Activated CD8-positive, alpha-beta memory T cell treated with anti-CD3 and anti-CD28 coated beads for 48 hours (primary cell): ENCODE measurements at regions not wholly inside any gene's neighbourhood (a gene's known extent, or its start where the extent isn't known, plus 50 kb on each side); places are given as distances from the start of the nearest gene placed in this dataset.
"Not testable (repeated sequence)": the region's sequence is repeated elsewhere in the genome, so short reads cannot be mapped to it uniquely, and the experiment has no call there.

Experiments
- DNase-seq, 3 experiments: peaks; one replicate each; pipeline ENCODE4 v3.0.0-alpha.2; 2020; ENCODE audit warnings: low read depth in 2 of 3, low spot score in 2 of 3

DNA sequence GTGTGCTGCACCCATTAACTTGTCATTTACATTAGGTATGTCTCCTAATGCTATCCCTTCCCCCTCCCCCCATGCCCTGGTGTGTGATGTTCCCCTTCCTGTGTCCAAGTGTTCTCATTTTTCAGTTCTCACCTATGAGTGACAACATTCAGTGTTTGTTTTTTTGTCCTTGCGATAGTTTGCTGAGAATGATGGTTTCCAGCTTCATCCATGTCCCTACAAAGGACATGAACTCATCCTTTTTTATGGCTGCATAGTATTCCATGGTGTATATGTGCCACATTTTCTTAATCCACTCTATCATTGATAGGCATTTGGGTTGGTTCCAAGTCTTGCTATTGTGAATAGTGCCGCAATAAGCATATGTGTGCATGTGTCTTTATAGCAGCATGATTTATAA lies 316.7 kb downstream of the ACTR3B start:
- not testable (repeated sequence) for DNase-seq

- DNase-seq = no peak
Observed at GRCh38 chr7:153081496-153081895, 321.9 kb downstream of the ACTR3B start.

GRCh38 chr7:153084278-153084677 lies 324.7 kb downstream of the ACTR3B start:
- no peak for DNase-seq

DNA sequence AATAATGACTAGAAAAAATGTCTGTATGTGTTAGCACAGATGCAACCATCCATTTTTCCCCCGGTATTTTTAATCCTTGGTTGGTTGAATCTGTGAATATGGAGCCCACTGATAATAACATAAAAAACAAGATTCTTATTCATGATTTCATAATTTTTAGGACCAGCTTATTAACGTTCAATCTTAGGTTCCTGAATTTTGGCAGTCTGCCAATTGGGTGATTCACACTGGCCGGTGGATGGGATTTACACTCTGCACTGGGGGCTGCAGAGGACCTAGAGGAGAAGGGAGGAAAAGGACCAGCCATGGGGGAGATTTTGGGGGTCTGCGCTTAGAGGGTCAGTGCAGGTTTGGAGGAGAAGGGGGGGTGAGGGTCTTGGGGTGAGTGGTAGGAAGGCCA lies 327.9 kb downstream of the ACTR3B start:
- DNase-seq = no peak

GRCh38 chr7:153088601-153089000 lies 329.0 kb downstream of the ACTR3B start:
- DNase-seq = no peak

- no peak for DNase-seq
Observed at GRCh38 chr7:153090209-153090608, 330.7 kb downstream of the ACTR3B start.

GRCh38 chr7:153090764-153091163 lies 331.2 kb downstream of the ACTR3B start:
- DNase-seq = no peak

- DNase-seq = no peak
Observed at GRCh38 chr7:153091477-153091876, 331.9 kb downstream of the ACTR3B start.

GRCh38 chr7:153097511-153098201 lies 338.1 kb downstream of the ACTR3B start:
- DNase-seq = no peak

- no peak for DNase-seq
Observed at GRCh38 chr7:153099235-153099634, 339.7 kb downstream of the ACTR3B start.

GRCh38 chr7:153100691-153101237 lies 341.2 kb downstream of the ACTR3B start:
- DNase-seq = no peak

DNA sequence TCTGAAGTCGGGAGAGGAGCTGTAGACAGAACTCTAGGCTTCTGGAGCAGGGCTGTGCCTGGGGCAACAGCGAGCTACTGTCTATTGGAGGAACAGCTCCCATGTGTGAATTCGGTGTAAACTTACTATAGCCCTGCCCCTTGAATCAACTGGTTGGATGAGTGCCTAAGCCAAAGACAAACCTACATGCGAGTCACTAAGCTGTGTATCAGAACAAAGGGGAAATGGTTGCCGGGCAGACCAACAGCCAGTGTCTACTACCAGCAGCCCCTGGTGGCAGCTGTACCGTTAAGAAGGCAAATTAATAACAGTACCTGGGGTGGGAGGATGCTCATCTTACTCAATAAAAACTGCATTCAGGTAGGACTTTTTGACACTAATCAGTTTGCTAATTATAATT lies 343.6 kb downstream of the ACTR3B start:
- no peak for DNase-seq

DNA sequence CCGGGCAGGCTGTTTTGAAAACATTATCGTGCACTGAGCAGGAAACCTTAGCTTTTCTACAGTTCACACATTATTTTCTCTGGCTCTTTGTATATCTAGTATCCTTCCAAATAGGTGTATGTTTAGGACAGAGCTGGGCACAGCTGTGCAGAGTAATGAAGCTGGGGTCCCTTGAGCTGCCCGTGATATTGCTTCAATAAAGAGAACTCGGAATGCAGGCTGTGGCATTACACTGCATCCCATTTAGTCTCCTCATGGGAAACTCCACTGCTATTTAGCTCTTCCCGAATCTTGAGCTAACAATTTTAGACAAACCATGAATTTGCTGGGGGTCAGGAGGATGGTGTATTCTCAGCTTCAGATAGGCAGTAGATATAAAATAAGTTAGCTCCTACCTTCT lies 348.3 kb downstream of the ACTR3B start:
- no peak for DNase-seq

DNA sequence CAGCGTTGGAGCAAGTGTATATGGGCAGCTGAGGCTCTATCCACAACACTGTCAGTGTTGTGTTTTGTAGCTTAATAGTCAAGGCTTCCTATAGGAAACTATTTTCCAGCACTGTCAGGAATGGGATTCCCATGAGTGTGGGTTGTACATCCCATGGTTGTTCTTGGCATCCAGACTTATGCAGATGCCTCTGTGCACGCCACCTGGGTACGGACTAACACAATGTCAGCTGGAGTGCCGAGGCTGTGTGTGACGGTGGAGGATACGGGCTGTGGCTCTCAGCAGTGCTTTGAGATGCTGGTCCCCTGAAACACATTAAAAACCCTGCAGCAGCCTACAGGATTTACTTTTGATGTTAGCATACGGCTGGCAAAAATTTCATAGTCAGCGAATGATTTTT lies 350.0 kb downstream of the ACTR3B start:
- DNase-seq = no peak

- DNase-seq = no peak
Observed at GRCh38 chr7:153110606-153111005, 351.1 kb downstream of the ACTR3B start.

GRCh38 chr7:153122255-153122654 lies 362.7 kb downstream of the ACTR3B start:
- DNase-seq = not testable (repeated sequence)

DNA sequence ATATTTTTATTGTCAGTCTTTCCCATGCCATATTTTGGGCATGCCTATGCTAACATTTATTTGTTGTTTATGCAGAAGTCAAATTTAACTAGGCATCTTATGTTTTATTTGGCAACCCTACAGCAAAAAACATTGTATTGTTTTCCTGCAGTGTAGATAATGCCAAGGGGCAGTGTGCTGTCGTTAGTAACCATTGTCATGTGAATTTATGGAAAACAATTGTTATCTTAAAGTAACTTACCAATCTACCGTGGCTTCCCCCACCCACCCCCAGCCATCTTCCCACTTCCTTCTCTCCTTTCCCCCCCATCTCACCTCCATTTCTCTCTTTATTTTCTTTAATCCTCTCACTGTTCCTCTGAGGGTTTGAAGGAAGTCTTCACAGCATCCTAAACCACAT lies 370.5 kb downstream of the ACTR3B start:
- no peak for DNase-seq

GRCh38 chr7:153151766-153152165 lies 392.2 kb downstream of the ACTR3B start:
- no peak for DNase-seq

DNA sequence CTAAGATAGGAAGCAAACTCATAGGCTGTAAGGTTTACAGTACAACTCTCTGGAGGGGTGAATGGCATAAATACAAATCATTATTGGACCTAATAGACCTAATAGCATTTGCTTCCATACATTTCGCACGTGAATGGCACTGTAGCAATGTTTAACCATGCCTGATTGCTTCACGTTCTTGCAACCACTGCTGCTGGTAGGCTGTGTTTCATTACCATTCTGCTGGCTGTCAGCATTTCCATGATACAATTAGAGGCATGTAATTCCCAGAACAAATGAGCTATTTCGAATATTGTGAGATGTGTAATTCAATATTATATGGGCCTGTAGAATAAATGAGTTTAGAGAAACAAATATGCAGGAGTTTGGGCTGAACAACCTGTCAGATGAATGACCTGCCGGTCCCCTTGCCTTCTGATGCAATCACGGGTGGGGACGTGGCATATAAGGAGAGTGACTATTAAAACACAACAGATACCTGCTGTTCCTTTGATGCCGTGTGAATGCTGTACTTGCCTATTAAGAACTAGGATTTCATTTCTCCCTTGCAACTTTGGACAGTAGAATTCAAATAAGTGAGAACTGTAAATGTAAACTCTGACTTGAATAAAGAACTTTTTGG lies 393.4 kb downstream of the ACTR3B start:
- DNase-seq = no peak

- DNase-seq = no peak
Observed at GRCh38 chr7:153158149-153158548, 398.6 kb downstream of the ACTR3B start.

DNA sequence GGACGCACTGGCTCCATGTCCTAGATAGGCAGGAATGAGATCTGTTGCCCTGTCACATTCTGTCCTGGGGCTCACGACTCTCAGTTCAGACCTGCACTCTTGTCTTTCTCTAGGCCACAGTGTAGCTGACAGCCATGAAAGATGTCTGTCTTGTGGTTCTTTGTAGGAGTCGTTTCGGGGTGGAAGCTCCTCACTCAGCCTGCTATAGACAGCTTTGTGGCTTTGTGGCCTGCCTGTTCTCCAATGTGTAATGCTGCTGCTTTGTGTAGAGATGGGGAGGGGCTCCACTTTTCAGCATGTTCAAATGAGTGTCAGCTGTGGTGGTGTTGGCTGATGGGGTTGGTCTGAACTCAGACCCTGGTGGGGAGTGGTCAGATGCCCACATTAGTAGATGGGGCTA lies 410.7 kb downstream of the ACTR3B start:
- no peak for DNase-seq

DNA sequence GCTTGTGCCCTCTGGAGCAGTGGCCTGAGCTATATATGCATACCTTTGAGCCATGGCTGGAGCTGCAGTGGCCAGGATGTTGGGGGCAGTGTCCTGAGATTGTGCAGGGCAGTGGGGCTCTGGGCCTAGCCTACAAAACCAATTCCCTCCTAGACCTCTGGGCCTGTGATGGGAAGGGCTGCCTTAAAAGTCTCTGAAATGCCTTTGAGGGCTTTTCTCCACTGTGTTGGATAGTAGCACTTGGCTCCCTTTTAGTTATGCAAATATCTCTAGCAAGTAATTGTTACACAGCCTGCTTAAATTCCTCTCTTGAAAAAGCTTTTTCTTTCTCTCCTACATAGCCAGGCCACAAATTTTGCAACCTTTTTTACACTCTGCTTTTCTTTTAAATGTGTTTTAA lies 426.4 kb downstream of the ACTR3B start:
- no peak for DNase-seq

DNA sequence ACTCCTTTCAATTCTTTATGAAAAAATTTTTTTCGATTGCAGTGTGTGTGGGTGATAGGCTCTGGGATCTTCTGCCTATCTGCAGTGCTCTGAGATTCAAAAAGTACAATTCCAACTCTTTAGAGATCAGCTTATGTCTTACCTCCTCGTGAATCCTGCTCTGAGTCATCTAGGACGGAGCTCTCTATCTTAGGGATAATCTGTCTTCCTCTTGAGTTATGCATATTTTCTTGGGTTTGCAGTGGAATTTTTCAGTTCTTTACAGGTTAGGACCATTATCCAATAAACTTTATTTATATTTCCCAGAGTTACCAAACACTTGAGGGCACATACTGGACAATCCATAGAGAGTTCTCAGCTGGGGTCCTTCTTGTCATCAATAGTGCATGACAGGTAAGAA lies 428.6 kb downstream of the ACTR3B start:
- no peak for DNase-seq
